ENCODE measurements at regions not wholly inside any gene's neighbourhood (a gene's known extent, or its start where the extent isn't known, plus 50 kb on each side); places are given as distances from the start of the nearest gene placed in this dataset.

DNA sequence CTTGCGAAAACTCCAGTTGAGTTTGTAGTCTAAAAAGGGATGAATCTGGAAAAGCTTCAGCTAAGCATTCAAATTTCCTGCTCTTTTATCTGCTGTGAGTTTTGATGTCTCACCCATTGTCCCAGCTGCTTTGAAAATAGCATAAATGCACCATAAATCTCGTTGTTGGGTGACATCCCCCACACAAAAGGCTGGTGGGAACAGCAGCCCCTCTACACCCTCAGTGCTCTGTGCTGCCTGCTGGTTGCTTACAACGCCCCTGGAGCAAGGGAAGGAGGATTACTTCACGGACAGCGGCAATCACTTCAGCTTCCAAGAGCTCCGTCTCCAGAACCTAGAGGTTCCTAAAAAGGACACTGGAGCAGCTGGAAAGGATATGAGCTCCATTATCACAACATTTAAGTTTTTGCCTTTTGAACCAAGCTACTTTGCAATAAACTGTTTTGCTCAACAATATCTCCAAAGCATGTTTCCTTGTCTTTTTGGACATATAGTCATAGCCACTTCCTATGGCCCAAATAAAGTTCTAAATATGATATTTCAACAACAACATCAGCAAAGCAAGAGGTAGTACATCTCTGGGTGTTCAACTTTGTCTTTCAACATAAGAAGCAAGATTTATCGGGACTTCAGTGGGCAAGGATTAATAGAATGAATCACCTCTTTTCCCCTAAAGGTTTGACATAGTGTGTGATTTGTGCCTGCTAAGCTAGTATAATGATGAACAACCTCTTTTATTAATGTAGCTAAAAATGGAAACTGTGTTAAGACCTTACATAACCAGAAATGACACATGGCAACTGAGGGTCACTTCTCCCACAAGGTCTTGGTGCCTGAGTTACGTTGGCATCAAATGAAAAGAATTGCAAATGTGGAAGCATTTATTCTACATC, 413.5 kb downstream of the TXNL1 start (continued):
- TF ChIP-seq, protein P1, sequence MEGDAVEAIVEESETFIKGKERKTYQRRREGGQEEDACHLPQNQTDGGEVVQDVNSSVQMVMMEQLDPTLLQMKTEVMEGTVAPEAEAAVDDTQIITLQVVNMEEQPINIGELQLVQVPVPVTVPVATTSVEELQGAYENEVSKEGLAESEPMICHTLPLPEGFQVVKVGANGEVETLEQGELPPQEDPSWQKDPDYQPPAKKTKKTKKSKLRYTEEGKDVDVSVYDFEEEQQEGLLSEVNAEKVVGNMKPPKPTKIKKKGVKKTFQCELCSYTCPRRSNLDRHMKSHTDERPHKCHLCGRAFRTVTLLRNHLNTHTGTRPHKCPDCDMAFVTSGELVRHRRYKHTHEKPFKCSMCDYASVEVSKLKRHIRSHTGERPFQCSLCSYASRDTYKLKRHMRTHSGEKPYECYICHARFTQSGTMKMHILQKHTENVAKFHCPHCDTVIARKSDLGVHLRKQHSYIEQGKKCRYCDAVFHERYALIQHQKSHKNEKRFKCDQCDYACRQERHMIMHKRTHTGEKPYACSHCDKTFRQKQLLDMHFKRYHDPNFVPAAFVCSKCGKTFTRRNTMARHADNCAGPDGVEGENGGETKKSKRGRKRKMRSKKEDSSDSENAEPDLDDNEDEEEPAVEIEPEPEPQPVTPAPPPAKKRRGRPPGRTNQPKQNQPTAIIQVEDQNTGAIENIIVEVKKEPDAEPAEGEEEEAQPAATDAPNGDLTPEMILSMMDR (IDR thresholded peaks at IDR 0.05; ENCODE audit: control extremely low read depth in 1 of 3, insufficient read depth in 1 of 3, low read depth in 1 of 3, low read length in 3 of 3): no peak
- TF ChIP-seq TAF1 (IDR thresholded peaks at IDR 0.05; ENCODE audit: low read depth, low read length) (no peak), CHD2 (IDR thresholded peaks at IDR 0.05; ENCODE audit: low read length) (no peak), GTF2F1 (IDR thresholded peaks at IDR 0.05; ENCODE audit: borderline replicate concordance, low read depth, low read length) (no peak)
- TF ChIP-seq, protein P2, sequence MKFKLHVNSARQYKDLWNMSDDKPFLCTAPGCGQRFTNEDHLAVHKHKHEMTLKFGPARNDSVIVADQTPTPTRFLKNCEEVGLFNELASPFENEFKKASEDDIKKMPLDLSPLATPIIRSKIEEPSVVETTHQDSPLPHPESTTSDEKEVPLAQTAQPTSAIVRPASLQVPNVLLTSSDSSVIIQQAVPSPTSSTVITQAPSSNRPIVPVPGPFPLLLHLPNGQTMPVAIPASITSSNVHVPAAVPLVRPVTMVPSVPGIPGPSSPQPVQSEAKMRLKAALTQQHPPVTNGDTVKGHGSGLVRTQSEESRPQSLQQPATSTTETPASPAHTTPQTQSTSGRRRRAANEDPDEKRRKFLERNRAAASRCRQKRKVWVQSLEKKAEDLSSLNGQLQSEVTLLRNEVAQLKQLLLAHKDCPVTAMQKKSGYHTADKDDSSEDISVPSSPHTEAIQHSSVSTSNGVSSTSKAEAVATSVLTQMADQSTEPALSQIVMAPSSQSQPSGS (IDR thresholded peaks at IDR 0.05; ENCODE audit: low read length): no peak

Measured in H1 (cell line).